ENCODE measurements at regions not wholly inside any gene's neighbourhood (a gene's known extent, or its start where the extent isn't known, plus 50 kb on each side); places are given as distances from the start of the nearest gene placed in this dataset.

GRCh38 chr1:34688006-34688741 lies 66.7 kb upstream of the GJB5 start:
- TF ChIP-seq PKNOX1 (IDR thresholded peaks at IDR 0.05) (no peak), FOXA1 (IDR thresholded peaks at IDR 0.05) (no peak), BHLHE40 (IDR thresholded peaks at IDR 0.05; ENCODE audit: borderline replicate concordance) (no peak), SUZ12 (IDR thresholded peaks at IDR 0.05) (no peak), ELF4 (IDR thresholded peaks at IDR 0.05) (no peak)
